ENCODE measurements at regions not wholly inside any gene's neighbourhood (a gene's known extent, or its start where the extent isn't known, plus 50 kb on each side); places are given as distances from the start of the nearest gene placed in this dataset.

DNA sequence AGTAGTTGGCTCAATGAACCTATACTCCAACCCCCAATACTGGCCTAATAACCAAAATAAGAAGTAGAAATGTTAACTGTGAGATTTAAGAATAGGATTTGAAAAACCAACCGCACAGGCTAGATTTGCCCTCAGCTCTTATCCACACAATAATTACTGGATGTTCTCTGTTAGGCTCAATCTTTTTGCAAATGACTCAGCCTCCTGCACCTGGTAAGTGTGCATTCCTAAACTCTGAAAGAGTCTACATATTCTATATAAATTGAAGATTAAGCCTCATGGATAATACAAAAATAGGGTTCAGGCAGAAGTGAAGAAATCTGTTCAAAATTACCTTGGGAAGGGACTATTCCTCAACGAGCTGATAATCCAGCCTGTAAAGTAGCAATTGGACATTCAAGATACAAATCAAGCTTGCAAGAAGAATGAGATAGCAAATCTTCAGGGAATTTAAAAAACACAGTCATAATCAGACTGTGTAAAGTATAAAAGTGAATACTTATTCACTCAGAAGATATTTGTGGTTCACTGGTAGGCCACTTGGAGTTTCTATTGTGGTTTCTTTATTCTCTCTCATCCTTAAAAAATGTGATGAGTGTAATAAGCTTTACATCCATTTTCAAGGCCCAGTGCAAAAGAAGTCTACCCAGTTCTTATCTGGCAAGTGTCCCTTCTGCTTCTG lies 931.9 kb upstream of the SOX9 start:
- Mint-ChIP-seq H3K4me1 (no peaks in the 10 kb centered on the region), H3K27me3 (ENCODE audit: low read depth) (no peaks in the 10 kb centered on the region; the same call in 1 of the 2 replicates), H3K9me3 (no peaks in the 10 kb centered on the region), H3K4me3 (no peak overlapping the region), H3K36me3 (no peaks in the 10 kb centered on the region), H3K27ac (no peak overlapping the region)
- POLR2A ChIA-PET: no interaction called here
- ATAC-seq: no peak
- CTCF ChIA-PET: no interaction called here
- no peak for DNase-seq (ENCODE audit: low spot score)
- TF ChIP-seq JAZF1 (CRISPR knock-in tag; IDR thresholded peaks at IDR 0.05): no peak
- TF ChIP-seq ZNF416 (CRISPR knock-in tag; IDR thresholded peaks at IDR 0.05): no peak
- TF ChIP-seq, protein P1, sequence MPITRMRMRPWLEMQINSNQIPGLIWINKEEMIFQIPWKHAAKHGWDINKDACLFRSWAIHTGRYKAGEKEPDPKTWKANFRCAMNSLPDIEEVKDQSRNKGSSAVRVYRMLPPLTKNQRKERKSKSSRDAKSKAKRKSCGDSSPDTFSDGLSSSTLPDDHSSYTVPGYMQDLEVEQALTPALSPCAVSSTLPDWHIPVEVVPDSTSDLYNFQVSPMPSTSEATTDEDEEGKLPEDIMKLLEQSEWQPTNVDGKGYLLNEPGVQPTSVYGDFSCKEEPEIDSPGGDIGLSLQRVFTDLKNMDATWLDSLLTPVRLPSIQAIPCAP (CRISPR knock-in tag; IDR thresholded peaks at IDR 0.05): no peak
- no peak for TF ChIP-seq JUN (CRISPR knock-in tag; IDR thresholded peaks at IDR 0.05)
- no peak for TF ChIP-seq KAT7 (CRISPR knock-in tag; IDR thresholded peaks at IDR 0.05; ENCODE audit: borderline replicate concordance)
- TF ChIP-seq, protein P2, sequence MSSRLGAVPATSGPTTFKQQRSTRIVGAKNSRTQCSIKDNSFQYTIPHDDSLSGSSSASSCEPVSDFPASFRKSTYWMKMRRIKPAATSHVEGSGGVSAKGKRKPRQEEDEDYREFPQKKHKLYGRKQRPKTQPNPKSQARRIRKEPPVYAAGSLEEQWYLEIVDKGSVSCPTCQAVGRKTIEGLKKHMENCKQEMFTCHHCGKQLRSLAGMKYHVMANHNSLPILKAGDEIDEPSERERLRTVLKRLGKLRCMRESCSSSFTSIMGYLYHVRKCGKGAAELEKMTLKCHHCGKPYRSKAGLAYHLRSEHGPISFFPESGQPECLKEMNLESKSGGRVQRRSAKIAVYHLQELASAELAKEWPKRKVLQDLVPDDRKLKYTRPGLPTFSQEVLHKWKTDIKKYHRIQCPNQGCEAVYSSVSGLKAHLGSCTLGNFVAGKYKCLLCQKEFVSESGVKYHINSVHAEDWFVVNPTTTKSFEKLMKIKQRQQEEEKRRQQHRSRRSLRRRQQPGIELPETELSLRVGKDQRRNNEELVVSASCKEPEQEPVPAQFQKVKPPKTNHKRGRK (CRISPR knock-in tag; IDR thresholded peaks at IDR 0.05; ENCODE audit: borderline replicate concordance): no peak
- TF ChIP-seq SMAD4 (CRISPR knock-in tag; IDR thresholded peaks at IDR 0.05): no peak
- no peak for TF ChIP-seq TP53 (CRISPR knock-in tag; IDR thresholded peaks at IDR 0.05)

DNA sequence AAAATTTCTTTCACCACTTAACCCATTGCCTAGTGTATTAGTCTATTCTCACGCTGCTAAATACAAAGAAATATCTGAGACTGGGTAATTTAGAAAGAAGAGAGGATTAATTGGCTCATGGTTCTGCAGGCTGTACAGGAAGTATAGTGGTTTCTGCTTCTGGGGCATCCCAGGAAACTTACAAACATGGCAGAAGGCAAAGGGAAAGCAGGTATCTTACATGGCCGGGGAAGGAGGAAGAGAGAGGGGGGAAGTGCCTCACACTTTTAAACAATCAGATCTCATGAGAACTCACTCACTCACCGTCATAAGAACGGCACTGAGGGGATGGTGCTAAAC lies 931.4 kb upstream of the SOX9 start:
- no peak overlapping the region for H3K27ac Mint-ChIP-seq
- DNase-seq (ENCODE audit: low spot score): no peak
- TF ChIP-seq TEAD1 (CRISPR knock-in tag; IDR thresholded peaks at IDR 0.05) (no peak), SP1 (CRISPR knock-in tag; conservative IDR thresholded peaks at IDR 0.05) (no peak)
- TF ChIP-seq, protein P1 (CRISPR knock-in tag; IDR thresholded peaks at IDR 0.05): no peak
- no peaks in the 10 kb centered on the region for H3K36me3 Mint-ChIP-seq
- no peaks in the 10 kb centered on the region for H3K9me3 Mint-ChIP-seq
- no peak for ATAC-seq
- POLR2A ChIA-PET: no interaction called here
- CTCF ChIA-PET: no interaction called here
- H3K4me3 Mint-ChIP-seq: no peak overlapping the region
- no peaks in the 10 kb centered on the region; the same call in 1 of the 2 replicates for H3K27me3 Mint-ChIP-seq (ENCODE audit: low read depth)
- H3K4me1 Mint-ChIP-seq: no peaks in the 10 kb centered on the region

DNA sequence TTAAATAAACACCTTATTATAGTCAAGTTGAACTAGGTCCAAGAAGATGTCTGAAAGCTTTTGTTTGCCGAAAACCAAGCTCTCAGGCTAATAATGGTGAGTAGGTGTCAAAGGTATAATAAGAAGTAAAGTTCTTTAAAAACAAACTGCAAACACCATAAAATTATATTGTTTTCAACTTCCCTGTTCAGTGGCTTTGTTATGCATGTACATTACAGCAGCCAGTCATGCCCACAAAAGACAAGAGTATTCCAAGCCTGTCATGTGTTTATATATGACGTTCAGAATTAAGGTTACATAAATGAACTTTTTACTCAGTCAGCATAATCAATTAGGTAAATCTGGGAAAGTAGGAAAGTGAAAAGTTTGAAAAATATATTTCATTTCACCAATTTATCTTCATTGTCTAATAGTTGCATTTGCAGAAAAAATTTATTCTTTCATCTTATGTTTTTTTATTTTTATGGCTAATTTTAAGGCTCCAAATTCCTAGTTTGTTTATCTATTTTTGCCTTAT lies 928.7 kb upstream of the SOX9 start:
- H3K36me3 Mint-ChIP-seq: no peaks in the 10 kb centered on the region
- H3K9me3 Mint-ChIP-seq: peaks cover 7% of the 10 kb centered on the region
- no peak overlapping the region for H3K4me3 Mint-ChIP-seq
- DNase-seq (ENCODE audit: low spot score) (no peak), ATAC-seq (no peak)
- TF ChIP-seq, protein P3, sequence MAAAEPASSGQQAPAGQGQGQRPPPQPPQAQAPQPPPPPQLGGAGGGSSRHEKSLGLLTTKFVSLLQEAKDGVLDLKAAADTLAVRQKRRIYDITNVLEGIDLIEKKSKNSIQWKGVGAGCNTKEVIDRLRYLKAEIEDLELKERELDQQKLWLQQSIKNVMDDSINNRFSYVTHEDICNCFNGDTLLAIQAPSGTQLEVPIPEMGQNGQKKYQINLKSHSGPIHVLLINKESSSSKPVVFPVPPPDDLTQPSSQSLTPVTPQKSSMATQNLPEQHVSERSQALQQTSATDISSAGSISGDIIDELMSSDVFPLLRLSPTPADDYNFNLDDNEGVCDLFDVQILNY (CRISPR knock-in tag; IDR thresholded peaks at IDR 0.05): no peak
- TF ChIP-seq, protein P4, sequence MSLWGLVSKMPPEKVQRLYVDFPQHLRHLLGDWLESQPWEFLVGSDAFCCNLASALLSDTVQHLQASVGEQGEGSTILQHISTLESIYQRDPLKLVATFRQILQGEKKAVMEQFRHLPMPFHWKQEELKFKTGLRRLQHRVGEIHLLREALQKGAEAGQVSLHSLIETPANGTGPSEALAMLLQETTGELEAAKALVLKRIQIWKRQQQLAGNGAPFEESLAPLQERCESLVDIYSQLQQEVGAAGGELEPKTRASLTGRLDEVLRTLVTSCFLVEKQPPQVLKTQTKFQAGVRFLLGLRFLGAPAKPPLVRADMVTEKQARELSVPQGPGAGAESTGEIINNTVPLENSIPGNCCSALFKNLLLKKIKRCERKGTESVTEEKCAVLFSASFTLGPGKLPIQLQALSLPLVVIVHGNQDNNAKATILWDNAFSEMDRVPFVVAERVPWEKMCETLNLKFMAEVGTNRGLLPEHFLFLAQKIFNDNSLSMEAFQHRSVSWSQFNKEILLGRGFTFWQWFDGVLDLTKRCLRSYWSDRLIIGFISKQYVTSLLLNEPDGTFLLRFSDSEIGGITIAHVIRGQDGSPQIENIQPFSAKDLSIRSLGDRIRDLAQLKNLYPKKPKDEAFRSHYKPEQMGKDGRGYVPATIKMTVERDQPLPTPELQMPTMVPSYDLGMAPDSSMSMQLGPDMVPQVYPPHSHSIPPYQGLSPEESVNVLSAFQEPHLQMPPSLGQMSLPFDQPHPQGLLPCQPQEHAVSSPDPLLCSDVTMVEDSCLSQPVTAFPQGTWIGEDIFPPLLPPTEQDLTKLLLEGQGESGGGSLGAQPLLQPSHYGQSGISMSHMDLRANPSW (CRISPR knock-in tag; conservative IDR thresholded peaks at IDR 0.05; ENCODE audit: low read depth): no peak
- TF ChIP-seq NR1H2 (CRISPR knock-in tag; IDR thresholded peaks at IDR 0.05): no peak
- no peak for TF ChIP-seq TEAD1 (CRISPR knock-in tag; IDR thresholded peaks at IDR 0.05)
- TF ChIP-seq ZNF671 (CRISPR knock-in tag; IDR thresholded peaks at IDR 0.05): no peak
- TF ChIP-seq, protein P5, sequence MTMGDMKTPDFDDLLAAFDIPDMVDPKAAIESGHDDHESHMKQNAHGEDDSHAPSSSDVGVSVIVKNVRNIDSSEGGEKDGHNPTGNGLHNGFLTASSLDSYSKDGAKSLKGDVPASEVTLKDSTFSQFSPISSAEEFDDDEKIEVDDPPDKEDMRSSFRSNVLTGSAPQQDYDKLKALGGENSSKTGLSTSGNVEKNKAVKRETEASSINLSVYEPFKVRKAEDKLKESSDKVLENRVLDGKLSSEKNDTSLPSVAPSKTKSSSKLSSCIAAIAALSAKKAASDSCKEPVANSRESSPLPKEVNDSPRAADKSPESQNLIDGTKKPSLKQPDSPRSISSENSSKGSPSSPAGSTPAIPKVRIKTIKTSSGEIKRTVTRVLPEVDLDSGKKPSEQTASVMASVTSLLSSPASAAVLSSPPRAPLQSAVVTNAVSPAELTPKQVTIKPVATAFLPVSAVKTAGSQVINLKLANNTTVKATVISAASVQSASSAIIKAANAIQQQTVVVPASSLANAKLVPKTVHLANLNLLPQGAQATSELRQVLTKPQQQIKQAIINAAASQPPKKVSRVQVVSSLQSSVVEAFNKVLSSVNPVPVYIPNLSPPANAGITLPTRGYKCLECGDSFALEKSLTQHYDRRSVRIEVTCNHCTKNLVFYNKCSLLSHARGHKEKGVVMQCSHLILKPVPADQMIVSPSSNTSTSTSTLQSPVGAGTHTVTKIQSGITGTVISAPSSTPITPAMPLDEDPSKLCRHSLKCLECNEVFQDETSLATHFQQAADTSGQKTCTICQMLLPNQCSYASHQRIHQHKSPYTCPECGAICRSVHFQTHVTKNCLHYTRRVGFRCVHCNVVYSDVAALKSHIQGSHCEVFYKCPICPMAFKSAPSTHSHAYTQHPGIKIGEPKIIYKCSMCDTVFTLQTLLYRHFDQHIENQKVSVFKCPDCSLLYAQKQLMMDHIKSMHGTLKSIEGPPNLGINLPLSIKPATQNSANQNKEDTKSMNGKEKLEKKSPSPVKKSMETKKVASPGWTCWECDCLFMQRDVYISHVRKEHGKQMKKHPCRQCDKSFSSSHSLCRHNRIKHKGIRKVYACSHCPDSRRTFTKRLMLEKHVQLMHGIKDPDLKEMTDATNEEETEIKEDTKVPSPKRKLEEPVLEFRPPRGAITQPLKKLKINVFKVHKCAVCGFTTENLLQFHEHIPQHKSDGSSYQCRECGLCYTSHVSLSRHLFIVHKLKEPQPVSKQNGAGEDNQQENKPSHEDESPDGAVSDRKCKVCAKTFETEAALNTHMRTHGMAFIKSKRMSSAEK (CRISPR knock-in tag; IDR thresholded peaks at IDR 0.05; ENCODE audit: borderline replicate concordance): no peak
- TF ChIP-seq NR2C2 (CRISPR knock-in tag; IDR thresholded peaks at IDR 0.05): no peak
- TF ChIP-seq CREM (CRISPR knock-in tag; IDR thresholded peaks at IDR 0.05): no peak
- no peak for TF ChIP-seq TCF7 (CRISPR knock-in tag; IDR thresholded peaks at IDR 0.05; ENCODE audit: low read depth)
- no peaks in the 10 kb centered on the region for H3K4me1 Mint-ChIP-seq
- H3K27ac Mint-ChIP-seq: no peak overlapping the region
- ChIA-PET CTCF (no interaction called here), POLR2A (no interaction called here)
- no peaks in the 10 kb centered on the region; the same call in 1 of the 2 replicates for H3K27me3 Mint-ChIP-seq (ENCODE audit: low read depth)
